B cell (primary cell): ENCODE measurements at regions not wholly inside any gene's neighbourhood (a gene's known extent, or its start where the extent isn't known, plus 50 kb on each side); places are given as distances from the start of the nearest gene placed in this dataset.

Source experiments
- ATAC-seq: fragments of 200-7000 bp; cut with Tn5 transposase; one replicate; pipeline ENCODE4 v1.10.0; 2021; ENCODE audit warnings: low read depth, mild to moderate bottlenecking, moderate number of reproducible peaks, moderate library complexity
- CTCF ChIA-PET: fragments of 350-600 bp; sonication (Branson Sonifier 250); formaldehyde crosslinking; loops from one replicate; lab custom pipeline; 2021; ENCODE audit warnings: antibody characterized with exemption, inconsistent platforms; lab: Charles Lee
- POLR2A ChIA-PET: fragments of 350-600 bp; sonication (Branson Sonifier 250); formaldehyde crosslinking; loops from one replicate; lab custom pipeline; 2021; ENCODE audit warnings: antibody characterized with exemption; lab: Charles Lee
- DNase-seq: peaks from one replicate; pipeline ENCODE4 v3.0.0; 2013
- H2AFZ ChIP-seq: 2 replicates; pipeline ENCODE4 v1.6.1; 2012; ENCODE audit warnings: mild to moderate bottlenecking, low read depth, low read length; ENCODE audit not compliant: insufficient read depth, poor library complexity, severe bottlenecking
- H3K27ac ChIP-seq, 2 donors: 1 replicate in 1 of 2; 2 replicates in 1 of 2; pipeline ENCODE4 v1.5.1; 2012 to 2013; ENCODE audit warnings: low read length in 2 of 2, mild to moderate bottlenecking in 2 of 2, moderate library complexity in 1 of 2
- H3K27me3 ChIP-seq, 4 experiments: fragments of 200-600 bp in 1 of 4; sonication (generic) in 1 of 4; replicated peaks in 1 of 4; 1 replicate in 2 of 4; 2 replicates in 2 of 4; pipeline versions ENCODE4 v1.6.1 to v1.7.0; 2013 to 2016; ENCODE audit warnings: low read length in 3 of 4, mild to moderate bottlenecking in 2 of 4, mixed read lengths in 1 of 4, moderate library complexity in 1 of 4; ENCODE audit not compliant: insufficient read depth in 4 of 4, control insufficient read depth in 3 of 4; ENCODE audit errors: control extremely low read depth in 1 of 4
- H3K36me3 ChIP-seq, 2 experiments: replicated peaks in 1 of 2; 1 replicate in 1 of 2; 2 replicates in 1 of 2; pipeline versions ENCODE4 v1.6.1 to v1.7.1; 2013; ENCODE audit warnings: low read length in 1 of 2; ENCODE audit not compliant: insufficient read depth in 2 of 2, control insufficient read depth in 1 of 2; ENCODE audit errors: control extremely low read depth in 1 of 2, extremely low read depth in 1 of 2
- H3K4me1 ChIP-seq, 2 donors: fragments of 200-600 bp in 1 of 2; sonication (generic) in 1 of 2; 1 replicate in 1 of 2; 2 replicates in 1 of 2; pipeline versions ENCODE4 v1.5.1 to v1.6.1; 2013 to 2017; ENCODE audit warnings: low read length in 2 of 2; ENCODE audit not compliant: control insufficient read depth in 2 of 2, insufficient read depth in 2 of 2
- H3K4me2 ChIP-seq: replicated peaks from 2 replicates; pipeline ENCODE3; 2012; ENCODE audit warnings: mild to moderate bottlenecking, low read depth, low read length; ENCODE audit not compliant: poor library complexity, severe bottlenecking
- H3K4me3 ChIP-seq, 5 experiments: fragments of 200-600 bp in 1 of 5; sonication (generic) in 1 of 5; 1 replicate in 3 of 5; 2 replicates in 2 of 5; pipeline versions ENCODE4 v1.5.1 to v1.7.0; 2011 to 2016; ENCODE audit warnings: low read length in 4 of 5, mild to moderate bottlenecking in 4 of 5, low read depth in 2 of 5, control low read depth in 1 of 5, moderate library complexity in 1 of 5; ENCODE audit not compliant: insufficient read depth in 1 of 5; ENCODE audit errors: control extremely low read depth in 1 of 5, extremely low read depth in 1 of 5
- H3K79me2 ChIP-seq: fragments of 200-600 bp; sonication (generic); one replicate; pipeline ENCODE4 v1.6.0; 2016; ENCODE audit warnings: low read length; ENCODE audit not compliant: control insufficient read depth, insufficient read depth
- H3K9ac ChIP-seq: fragments of 200-600 bp; sonication (generic); 2 replicates; pipeline ENCODE4 v1.6.1; 2017; ENCODE audit warnings: mild to moderate bottlenecking, low read length, moderate library complexity
- H3K9me3 ChIP-seq, 3 donors: one replicate each; pipeline versions ENCODE4 v1.6.1 to v1.7.1; 2013; ENCODE audit warnings: low read length in 2 of 3; ENCODE audit not compliant: control insufficient read depth in 2 of 3, insufficient read depth in 1 of 3; ENCODE audit errors: control extremely low read depth in 1 of 3
- H4K20me1 ChIP-seq: 2 replicates; pipeline ENCODE4 v1.6.0; 2012; ENCODE audit warnings: mild to moderate bottlenecking, low read length; ENCODE audit not compliant: insufficient read depth, control insufficient read depth, poor library complexity, severe bottlenecking
- H3K27ac Mint-ChIP-seq: one replicate; pipeline ENCODE4 v1.8.0; 2021; ENCODE audit warnings: mixed read lengths
- H3K27me3 Mint-ChIP-seq: one replicate; pipeline ENCODE4 v1.8.0; 2021; ENCODE audit warnings: mixed read lengths
- H3K4me1 Mint-ChIP-seq: one replicate; pipeline ENCODE4 v1.8.0; 2021; ENCODE audit warnings: mixed read lengths
- H3K4me3 Mint-ChIP-seq: one replicate; pipeline ENCODE4 v1.8.0; 2021; ENCODE audit warnings: mixed read lengths
- H3K9me3 Mint-ChIP-seq: one replicate; pipeline ENCODE4 v1.8.0; 2022; ENCODE audit warnings: mixed read lengths; ENCODE audit not compliant: insufficient read depth
- EZH2 ChIP-seq: IDR thresholded peaks from 2 replicates; pipeline ENCODE4 v1.6.1; 2012; ENCODE audit warnings: borderline replicate concordance, low read depth, mild to moderate bottlenecking, moderate library complexity, low read length; ENCODE audit not compliant: insufficient read depth, poor library complexity, severe bottlenecking
- WGBS: methylation state at CpG from one replicate; pipeline ENCODE4 v1.1.5; 2013; ENCODE audit warnings: missing lambda C conversion rate; ENCODE audit not compliant: insufficient coverage; 5-methylcytosine and 5-hydroxymethylcytosine counted together
- intact Hi-C: fragments of 100-400 bp; cut with micrococcal nuclease; formaldehyde crosslinking; loops from one replicate; pipeline ENCODE4 v1.10.0; 2022
- TF ChIP-seq, protein P1 (sequence below): fragments of 200-600 bp; IDR thresholded peaks from one replicate; pipeline ENCODE4 v1.8.0; 2022; ENCODE audit warnings: antibody characterized with exemption, mild to moderate bottlenecking

DNA sequence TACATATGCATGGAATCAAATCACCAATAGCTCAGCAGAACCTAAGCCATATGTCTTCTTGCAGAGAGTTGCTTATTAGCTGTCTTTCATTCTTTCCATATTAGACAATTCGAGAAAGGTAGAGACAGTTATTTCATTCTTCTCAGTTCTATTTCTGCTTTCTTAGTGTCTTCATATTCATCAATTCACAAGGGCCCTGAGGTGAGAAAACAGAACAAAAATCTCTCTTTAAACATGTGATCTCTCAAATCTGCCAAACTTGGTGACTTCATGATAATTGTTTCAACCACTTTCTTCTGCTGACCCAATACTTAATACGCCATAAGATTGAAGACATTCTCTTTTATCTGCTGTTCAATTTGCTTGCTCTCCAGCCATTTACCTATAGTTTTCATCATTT, 229.7 kb upstream of the MARCKS start:
- H3K9me3 Mint-ChIP-seq = no peaks in the 10 kb centered on the region
- Histone ChIP-seq H3K27ac (peak overlapping the region in 1 of 2 donors; percentile 9), H4K20me1 (no peaks in the 10 kb centered on the region), H3K9me3 (no peaks in the 10 kb centered on the region), H3K27me3 (no peaks in the 10 kb centered on the region), H3K4me1 (peaks cover 56 to 63% of the 10 kb centered on the region in 2 donors), H3K9ac (no peak overlapping the region), H3K79me2 (peaks cover 4% of the 10 kb centered on the region), H2AFZ (no peak overlapping the region), H3K36me3 (no peaks in the 10 kb centered on the region), H3K4me2 (no peak overlapping the region), H3K4me3 (no peak overlapping the region)
- CTCF ChIA-PET = interaction anchor here (0.7 to 8.2 kb wide), 5 partner anchors 15 to 321 kb away, joined by 3 to 39 read pairs (median 3); no protein-coding TSS in a partner anchor
- ATAC-seq (no peak), DNase-seq (peak; percentile 18)
- TF ChIP-seq, protein P1, sequence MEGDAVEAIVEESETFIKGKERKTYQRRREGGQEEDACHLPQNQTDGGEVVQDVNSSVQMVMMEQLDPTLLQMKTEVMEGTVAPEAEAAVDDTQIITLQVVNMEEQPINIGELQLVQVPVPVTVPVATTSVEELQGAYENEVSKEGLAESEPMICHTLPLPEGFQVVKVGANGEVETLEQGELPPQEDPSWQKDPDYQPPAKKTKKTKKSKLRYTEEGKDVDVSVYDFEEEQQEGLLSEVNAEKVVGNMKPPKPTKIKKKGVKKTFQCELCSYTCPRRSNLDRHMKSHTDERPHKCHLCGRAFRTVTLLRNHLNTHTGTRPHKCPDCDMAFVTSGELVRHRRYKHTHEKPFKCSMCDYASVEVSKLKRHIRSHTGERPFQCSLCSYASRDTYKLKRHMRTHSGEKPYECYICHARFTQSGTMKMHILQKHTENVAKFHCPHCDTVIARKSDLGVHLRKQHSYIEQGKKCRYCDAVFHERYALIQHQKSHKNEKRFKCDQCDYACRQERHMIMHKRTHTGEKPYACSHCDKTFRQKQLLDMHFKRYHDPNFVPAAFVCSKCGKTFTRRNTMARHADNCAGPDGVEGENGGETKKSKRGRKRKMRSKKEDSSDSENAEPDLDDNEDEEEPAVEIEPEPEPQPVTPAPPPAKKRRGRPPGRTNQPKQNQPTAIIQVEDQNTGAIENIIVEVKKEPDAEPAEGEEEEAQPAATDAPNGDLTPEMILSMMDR = no peak
- TF ChIP-seq EZH2 = no peak
- WGBS = 100% methylated on average over 1 of the region's 2 CpGs
- H3K4me3 Mint-ChIP-seq = peak overlapping the region; percentile 28
- POLR2A ChIA-PET = no interaction called here
- intact Hi-C loops = loop anchor here (5.0 kb wide), 1 partner anchor 65 kb away; no protein-coding TSS in a partner anchor
- peaks cover 62% of the 10 kb centered on the region for H3K4me1 Mint-ChIP-seq
- H3K27ac Mint-ChIP-seq = peak overlapping the region; percentile 43
- no peaks in the 10 kb centered on the region for H3K27me3 Mint-ChIP-seq

DNA sequence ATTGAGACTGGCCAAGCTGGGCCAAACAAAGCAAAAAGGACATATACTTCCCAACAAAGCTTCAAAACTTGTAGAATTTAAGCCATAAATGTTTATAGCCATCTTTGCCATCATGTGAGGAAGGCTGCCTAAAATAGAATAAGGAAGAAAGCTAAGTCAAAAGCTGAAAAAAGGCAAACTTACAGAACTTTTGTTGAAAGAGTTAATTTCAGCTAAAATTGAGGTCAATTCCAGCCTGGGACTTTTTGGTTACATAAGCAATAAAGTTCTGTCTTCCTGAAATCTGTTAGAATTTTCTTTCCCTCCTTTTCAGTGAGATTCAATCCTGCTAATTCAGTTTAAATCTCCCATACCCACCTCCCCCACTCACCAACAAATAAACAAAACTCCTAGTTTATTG, 227.9 kb upstream of the MARCKS start:
- H3K4me2 ChIP-seq = peak overlapping the region; percentile 87
- ChIA-PET POLR2A (no interaction called here), CTCF (interaction anchor here (0.7 to 8.2 kb wide), 6 partner anchors 8 to 323 kb away, joined by 3 to 39 read pairs (median 4); no protein-coding TSS in a partner anchor)
- no peaks in the 10 kb centered on the region for H3K27me3 ChIP-seq
- H2AFZ ChIP-seq = no peak overlapping the region
- intact Hi-C loops = loop anchor here (5.0 kb wide), 1 partner anchor 67 kb away; no protein-coding TSS in a partner anchor
- peaks cover 4% of the 10 kb centered on the region for H3K79me2 ChIP-seq
- DNase-seq (no peak), ATAC-seq (no peak)
- H3K9me3 ChIP-seq = no peaks in the 10 kb centered on the region
- TF ChIP-seq EZH2 = no peak
- TF ChIP-seq, protein P1 = no peak
- no peaks in the 10 kb centered on the region for H3K36me3 ChIP-seq
- peak overlapping the region; percentile 18 for H3K4me3 Mint-ChIP-seq
- peak overlapping the region; percentile 98 to 100 for H3K27ac ChIP-seq
- H3K27me3 Mint-ChIP-seq = no peaks in the 10 kb centered on the region
- H3K9ac ChIP-seq = no peak overlapping the region
- H3K9me3 Mint-ChIP-seq = no peaks in the 10 kb centered on the region
- peak overlapping the region; percentile 75 for H3K27ac Mint-ChIP-seq
- H3K4me3 ChIP-seq = no peak overlapping the region
- H3K4me1 ChIP-seq = peaks cover 73 to 79% of the 10 kb centered on the region in 2 donors
- H3K4me1 Mint-ChIP-seq = peaks cover 70% of the 10 kb centered on the region
- H4K20me1 ChIP-seq = no peaks in the 10 kb centered on the region
